ACC112 (cell line): ENCODE measurements at regions not wholly inside any gene's neighbourhood (a gene's known extent, or its start where the extent isn't known, plus 50 kb on each side); places are given as distances from the start of the nearest gene placed in this dataset.

ENCODE experiments used
- H2AFZ ChIP-seq: fragments of 200-600 bp; sonication (generic); one replicate; pipeline ENCODE4 v1.6.0; 2017; ENCODE audit warnings: antibody characterized with exemption, low read length; ENCODE audit not compliant: unreplicated experiment
- H3K27ac ChIP-seq: fragments of 200-600 bp; sonication (generic); 2 replicates; pipeline ENCODE4 v1.5.1; 2014; ENCODE audit warnings: low read depth, mild to moderate bottlenecking, antibody characterized with exemption, low read length, moderate library complexity
- H3K27me3 ChIP-seq: fragments of 200-600 bp; sonication (generic); 2 replicates; pipeline ENCODE4 v1.6.1; 2014; ENCODE audit warnings: mild to moderate bottlenecking, antibody characterized with exemption, low read length, moderate library complexity, mixed read lengths; ENCODE audit not compliant: insufficient read depth
- H3K36me3 ChIP-seq: fragments of 200-600 bp; sonication (generic); 2 replicates; pipeline ENCODE4 v1.6.1; 2016; ENCODE audit warnings: mild to moderate bottlenecking, antibody characterized with exemption, low read length, moderate library complexity, mixed read lengths; ENCODE audit not compliant: insufficient read depth
- H3K4me1 ChIP-seq: fragments of 200-600 bp; sonication (generic); one replicate; pipeline ENCODE4 v1.6.1; 2016; ENCODE audit warnings: low read length, mixed read lengths; ENCODE audit not compliant: insufficient read depth, unreplicated experiment, control insufficient read depth
- H3K4me3 ChIP-seq: fragments of 200-600 bp; sonication (generic); 2 replicates; pipeline ENCODE4 v1.5.1; 2014; ENCODE audit warnings: mild to moderate bottlenecking, low read depth, low read length
- H3K79me2 ChIP-seq: fragments of 200-600 bp; sonication (generic); one replicate; pipeline ENCODE4 v1.6.0; 2016; ENCODE audit warnings: low read length; ENCODE audit not compliant: control insufficient read depth, unreplicated experiment, insufficient read depth

GRCh38 chr2:155830351-155830750 lies 502.2 kb downstream of the NR4A2 start:
- no peaks in the 10 kb centered on the region for H3K79me2 ChIP-seq
- no peak overlapping the region for H3K4me3 ChIP-seq
- H3K27ac ChIP-seq: no peak overlapping the region
- H3K27me3 ChIP-seq: no peaks in the 10 kb centered on the region
- H3K4me1 ChIP-seq: no peaks in the 10 kb centered on the region
- H2AFZ ChIP-seq: no peak overlapping the region
- no peaks in the 10 kb centered on the region for H3K36me3 ChIP-seq

- Histone ChIP-seq H3K27ac (no peak overlapping the region), H3K27me3 (no peaks in the 10 kb centered on the region), H3K79me2 (no peaks in the 10 kb centered on the region), H3K4me3 (no peak overlapping the region), H3K36me3 (no peaks in the 10 kb centered on the region), H2AFZ (no peak overlapping the region), H3K4me1 (no peaks in the 10 kb centered on the region)
Measured at GRCh38 chr2:155825876-155826275, 506.6 kb downstream of the NR4A2 start.

- Histone ChIP-seq H3K4me1 (no peaks in the 10 kb centered on the region), H3K79me2 (no peaks in the 10 kb centered on the region), H2AFZ (no peak overlapping the region), H3K27me3 (no peaks in the 10 kb centered on the region), H3K27ac (no peak overlapping the region), H3K4me3 (no peak overlapping the region), H3K36me3 (no peaks in the 10 kb centered on the region)
Measured at GRCh38 chr2:155815851-155816250, 516.7 kb downstream of the NR4A2 start.

GRCh38 chr2:155815275-155815674 lies 517.2 kb downstream of the NR4A2 start:
- Histone ChIP-seq H2AFZ (no peak overlapping the region), H3K36me3 (no peaks in the 10 kb centered on the region), H3K4me1 (no peaks in the 10 kb centered on the region), H3K4me3 (no peak overlapping the region), H3K27ac (no peak overlapping the region), H3K27me3 (no peaks in the 10 kb centered on the region), H3K79me2 (no peaks in the 10 kb centered on the region)

GRCh38 chr2:155810411-155810810 lies 522.1 kb downstream of the NR4A2 start:
- Histone ChIP-seq H3K4me3 (no peak overlapping the region), H3K4me1 (no peaks in the 10 kb centered on the region), H3K79me2 (no peaks in the 10 kb centered on the region)

GRCh38 chr2:155802888-155803287 lies 529.6 kb downstream of the NR4A2 start:
- Histone ChIP-seq H3K36me3 (no peaks in the 10 kb centered on the region), H3K4me3 (no peak overlapping the region), H3K4me1 (no peaks in the 10 kb centered on the region), H3K79me2 (no peaks in the 10 kb centered on the region), H3K27me3 (no peaks in the 10 kb centered on the region), H3K27ac (no peak overlapping the region), H2AFZ (no peak overlapping the region)

More at GRCh38 chr2:155810411-155810810, 522.1 kb downstream of the NR4A2 start:
- H3K27me3 ChIP-seq: no peaks in the 10 kb centered on the region
- H3K36me3 ChIP-seq: no peaks in the 10 kb centered on the region
- H3K27ac ChIP-seq: no peak overlapping the region
- no peak overlapping the region for H2AFZ ChIP-seq

- no peak overlapping the region for H2AFZ ChIP-seq
- no peak overlapping the region for H3K27ac ChIP-seq
- no peaks in the 10 kb centered on the region for H3K79me2 ChIP-seq
- H3K27me3 ChIP-seq: no peaks in the 10 kb centered on the region
- no peaks in the 10 kb centered on the region for H3K36me3 ChIP-seq
- H3K4me1 ChIP-seq: no peaks in the 10 kb centered on the region
- no peak overlapping the region for H3K4me3 ChIP-seq
Measured at GRCh38 chr2:155792666-155793065, 539.9 kb downstream of the NR4A2 start.

GRCh38 chr2:155770516-155770915 lies 562.0 kb downstream of the NR4A2 start:
- H3K27ac ChIP-seq: no peak overlapping the region
- no peak overlapping the region for H2AFZ ChIP-seq
- H3K4me1 ChIP-seq: no peaks in the 10 kb centered on the region
- H3K4me3 ChIP-seq: no peak overlapping the region
- no peaks in the 10 kb centered on the region for H3K36me3 ChIP-seq
- H3K27me3 ChIP-seq: no peaks in the 10 kb centered on the region
- no peaks in the 10 kb centered on the region for H3K79me2 ChIP-seq

GRCh38 chr2:155766342-155767115 lies 566.0 kb downstream of the NR4A2 start:
- H3K27ac ChIP-seq: no peak overlapping the region
- no peaks in the 10 kb centered on the region for H3K79me2 ChIP-seq
- H3K36me3 ChIP-seq: no peaks in the 10 kb centered on the region
- H3K4me1 ChIP-seq: no peaks in the 10 kb centered on the region
- H2AFZ ChIP-seq: no peak overlapping the region
- H3K27me3 ChIP-seq: no peaks in the 10 kb centered on the region
- no peak overlapping the region for H3K4me3 ChIP-seq

- Histone ChIP-seq H2AFZ (no peak overlapping the region), H3K36me3 (no peaks in the 10 kb centered on the region), H3K27ac (no peak overlapping the region), H3K4me3 (no peak overlapping the region), H3K27me3 (no peaks in the 10 kb centered on the region), H3K4me1 (no peaks in the 10 kb centered on the region), H3K79me2 (no peaks in the 10 kb centered on the region)
Measured at GRCh38 chr2:155755481-155755880, 577.0 kb downstream of the NR4A2 start.

GRCh38 chr2:155748131-155748530 lies 584.4 kb downstream of the NR4A2 start:
- Histone ChIP-seq H3K36me3 (no peaks in the 10 kb centered on the region), H3K4me3 (no peak overlapping the region), H3K4me1 (no peaks in the 10 kb centered on the region), H3K27me3 (no peaks in the 10 kb centered on the region), H2AFZ (no peak overlapping the region), H3K79me2 (no peaks in the 10 kb centered on the region), H3K27ac (no peak overlapping the region)
